Esophagus muscularis mucosa (tissue), 4 donors: ENCODE measurements at regions not wholly inside any gene's neighbourhood (a gene's known extent, or its start where the extent isn't known, plus 50 kb on each side); places are given as distances from the start of the nearest gene placed in this dataset.

Experiments
- DNase-seq: peaks from one replicate; pipeline ENCODE4 v3.0.0-alpha.2; 2017; ENCODE audit errors: extremely low spot score
- H3K27ac ChIP-seq, 4 donors: fragments of 200-600 bp; sonication (generic); replicated peaks in 1 of 4; 1 replicate in 3 of 4; 2 replicates in 1 of 4; pipeline ENCODE4 v1.5.1; 2016 to 2019; ENCODE audit warnings: mild to moderate bottlenecking in 1 of 4
- H3K27me3 ChIP-seq, 4 donors: fragments of 200-600 bp; sonication (generic); one replicate each; pipeline versions ENCODE4 v1.5.1 to v1.6.0; 2016 to 2019
- H3K36me3 ChIP-seq, 4 donors: fragments of 200-600 bp; sonication (generic); one replicate each; pipeline ENCODE4 v1.5.1; 2016 to 2019
- H3K4me1 ChIP-seq, 4 donors: fragments of 200-600 bp; sonication (generic); one replicate each; pipeline ENCODE4 v1.5.1; 2016 to 2019
- H3K4me3 ChIP-seq, 4 donors: fragments of 200-600 bp; sonication (generic); 1 replicate in 2 of 4; 2 replicates in 2 of 4; pipeline ENCODE4 v1.5.1; 2016 to 2019; ENCODE audit warnings: mild to moderate bottlenecking in 4 of 4, moderate library complexity in 1 of 4
- H3K9me3 ChIP-seq, 4 donors: fragments of 200-600 bp; sonication (generic); 1 replicate in 3 of 4; 2 replicates in 1 of 4; pipeline ENCODE4 v1.5.1; 2016 to 2019
- CTCF ChIP-seq, 3 experiments: fragments of 200-600 bp in 2 of 3; fragments of 450-650 bp in 1 of 3; sonication (generic) in 2 of 3; IDR thresholded peaks; one replicate each; pipeline ENCODE4 v1.5.1; 2017 to 2019; ENCODE audit warnings: antibody characterized with exemption in 3 of 3, mild to moderate bottlenecking in 2 of 3, moderate library complexity in 1 of 3
- EP300 ChIP-seq: sonication (generic); formaldehyde crosslinking; IDR thresholded peaks from one replicate; pipeline ENCODE4 v1.6.1; 2017; ENCODE audit warnings: antibody characterized with exemption
- POLR2A ChIP-seq: fragments of 450-650 bp; IDR thresholded peaks from one replicate; pipeline ENCODE4 v1.6.1; 2017; ENCODE audit warnings: antibody characterized with exemption, moderate library complexity, mild to moderate bottlenecking, low read depth
- POLR2AphosphoS5 ChIP-seq, 2 donors: sonication (generic); formaldehyde crosslinking; IDR thresholded peaks; one replicate each; pipeline ENCODE4 v1.6.1; 2017; ENCODE audit warnings: antibody characterized with exemption in 2 of 2
- WGBS: methylation state at CpG from one replicate; pipeline ENCODE4 v1.1.5; 2018; 5-methylcytosine and 5-hydroxymethylcytosine counted together
- intact Hi-C: fragments of 100-400 bp; cut with DNase I; formaldehyde crosslinking; loops from one replicate; pipeline ENCODE4 v1.15.1; 2023

DNA sequence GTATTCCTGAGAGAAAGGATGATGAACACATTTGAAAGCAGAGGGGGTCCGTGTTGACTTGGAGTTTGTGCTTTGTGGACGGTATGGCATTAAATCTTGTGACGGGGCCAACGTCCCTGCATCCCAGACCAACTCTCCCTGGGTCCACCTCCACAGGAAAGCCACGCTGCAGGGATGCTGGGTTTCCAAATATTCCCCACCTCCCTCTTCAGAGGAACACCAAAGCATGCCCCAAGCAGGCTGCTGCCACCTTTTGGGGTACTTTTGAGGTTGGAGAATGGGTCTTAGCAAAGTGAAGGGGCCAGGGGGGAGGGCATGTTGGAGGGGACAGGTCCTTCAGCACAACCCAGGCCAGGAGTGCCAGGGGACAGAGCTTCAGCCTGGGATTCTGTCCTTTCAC is 504.4 kb downstream of the TCERG1L start:
- no peaks in the 10 kb centered on the region for H3K36me3 ChIP-seq
- no peak overlapping the region for H3K27ac ChIP-seq
- no peak for DNase-seq
- H3K4me1 ChIP-seq, result no peaks in the 10 kb centered on the region
- no peak for TF ChIP-seq EP300
- no peak for TF ChIP-seq POLR2AphosphoS5 (IDR thresholded peaks at IDR 0.05)
- TF ChIP-seq POLR2A, result no peak
- no peak for TF ChIP-seq CTCF (IDR thresholded peaks at IDR 0.05)
- intact Hi-C loops, result no loop called here
- 84% methylated on average over 5 of the region's 5 CpGs for WGBS
- peaks cover 0 to 44% (median 0%) of the 10 kb centered on the region in 4 donors for H3K27me3 ChIP-seq
- no peaks in the 10 kb centered on the region for H3K9me3 ChIP-seq
- H3K4me3 ChIP-seq, result no peak overlapping the region

GRCh38 chr10:130807721-130808120 is 503.8 kb downstream of the TCERG1L start:
- Histone ChIP-seq H3K36me3 (no peaks in the 10 kb centered on the region), H3K27ac (no peak overlapping the region), H3K4me3 (no peak overlapping the region), H3K27me3 (peaks cover 0 to 44% (median 0%) of the 10 kb centered on the region in 4 donors), H3K9me3 (no peaks in the 10 kb centered on the region), H3K4me1 (no peaks in the 10 kb centered on the region)
- 63% methylated on average over 8 of the region's 9 CpGs for WGBS
- intact Hi-C loops, result no loop called here
- no peak for DNase-seq
- no peak for TF ChIP-seq POLR2AphosphoS5 (IDR thresholded peaks at IDR 0.05)
- TF ChIP-seq EP300, result no peak
- no peak for TF ChIP-seq POLR2A
- TF ChIP-seq CTCF (IDR thresholded peaks at IDR 0.05), result no peak

- Histone ChIP-seq H3K36me3 (no peaks in the 10 kb centered on the region), H3K4me3 (no peak overlapping the region), H3K27ac (no peak overlapping the region), H3K4me1 (no peaks in the 10 kb centered on the region), H3K27me3 (peaks cover 0 to 44% (median 0%) of the 10 kb centered on the region in 4 donors), H3K9me3 (no peaks in the 10 kb centered on the region)
- TF ChIP-seq POLR2A (no peak), EP300 (no peak)
- intact Hi-C loops, result no loop called here
- WGBS, result 58% methylated on average over 5 of the region's 5 CpGs
- DNase-seq, result no peak
Measured at GRCh38 chr10:130808243-130808642, 503.3 kb downstream of the TCERG1L start.

- Histone ChIP-seq H3K36me3 (no peaks in the 10 kb centered on the region), H3K27ac (no peak overlapping the region), H3K4me1 (no peaks in the 10 kb centered on the region), H3K27me3 (peaks cover 0 to 44% (median 0%) of the 10 kb centered on the region in 4 donors), H3K4me3 (no peak overlapping the region), H3K9me3 (no peaks in the 10 kb centered on the region)
- WGBS, result 70% methylated on average over 4 of the region's 4 CpGs
- no peak for DNase-seq
- intact Hi-C loops, result no loop called here
- TF ChIP-seq POLR2A, result no peak
- no peak for TF ChIP-seq CTCF (IDR thresholded peaks at IDR 0.05)
- TF ChIP-seq POLR2AphosphoS5 (IDR thresholded peaks at IDR 0.05), result no peak
- TF ChIP-seq EP300, result no peak
Measured at GRCh38 chr10:130808686-130809085, 502.8 kb downstream of the TCERG1L start.

- Histone ChIP-seq H3K36me3 (no peaks in the 10 kb centered on the region), H3K27ac (no peak overlapping the region), H3K27me3 (peaks cover 0 to 44% (median 0%) of the 10 kb centered on the region in 4 donors), H3K4me3 (no peak overlapping the region), H3K4me1 (no peaks in the 10 kb centered on the region), H3K9me3 (no peaks in the 10 kb centered on the region)
- TF ChIP-seq POLR2AphosphoS5 (IDR thresholded peaks at IDR 0.05), result no peak
- TF ChIP-seq POLR2A, result no peak
- TF ChIP-seq EP300, result no peak
- TF ChIP-seq CTCF (IDR thresholded peaks at IDR 0.05), result no peak
- intact Hi-C loops, result no loop called here
- peak; percentile 83 for DNase-seq
- 83% methylated on average over 6 of the region's 9 CpGs for WGBS
Measured at GRCh38 chr10:130809181-130809580, 502.3 kb downstream of the TCERG1L start.
